GOT3 (cell line): ENCODE measurements at regions not wholly inside any gene's neighbourhood (a gene's known extent, or its start where the extent isn't known, plus 50 kb on each side); places are given as distances from the start of the nearest gene placed in this dataset.
A peak's percentile ranks its signal among the peaks of the same experiment; 100 is the strongest.

Experiments
- DNase-seq: peaks from one replicate; lab custom pipeline; 2025; ENCODE audit warnings: mixed read lengths; lab: John Stamatoyannopoulos, UW

DNA sequence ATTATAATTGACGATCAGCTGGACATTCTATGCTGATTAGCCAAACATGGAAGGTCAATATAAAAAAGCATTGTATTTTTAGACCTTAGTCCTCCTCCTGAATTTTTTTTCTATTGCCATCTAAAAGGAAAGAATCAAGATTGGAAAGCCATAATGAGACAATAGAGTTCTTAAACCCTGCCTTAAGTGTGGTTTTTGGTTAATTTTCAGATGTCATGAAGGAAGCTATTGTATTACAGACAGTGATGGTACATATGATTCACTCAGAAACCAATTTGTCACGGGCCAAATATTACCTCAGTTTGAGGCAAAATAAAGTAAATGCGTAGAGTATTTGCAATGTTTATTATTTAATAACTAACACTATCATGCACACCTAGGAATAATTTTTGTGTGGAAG is 1164.0 kb upstream of the RAG2 start:
- no peak for DNase-seq

DNA sequence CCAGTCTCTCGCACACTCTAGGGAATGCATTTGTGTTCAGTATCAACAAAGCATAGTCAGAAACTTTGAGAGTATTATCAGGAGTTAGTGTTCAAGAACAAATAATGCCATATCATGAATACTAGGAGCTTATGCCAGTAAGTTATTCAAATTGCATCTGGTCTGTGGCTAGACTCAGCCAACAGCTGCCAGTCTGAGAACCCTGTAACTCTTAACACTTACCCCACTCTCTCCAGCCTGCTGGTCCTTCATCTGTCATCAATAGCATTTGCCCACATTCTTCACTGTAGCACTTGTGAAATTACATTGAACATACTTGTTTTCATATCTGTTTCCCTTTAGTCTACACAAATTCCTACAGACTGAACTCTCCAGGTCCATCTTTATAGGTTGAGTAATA is 1157.5 kb upstream of the RAG2 start:
- DNase-seq = no peak

DNA sequence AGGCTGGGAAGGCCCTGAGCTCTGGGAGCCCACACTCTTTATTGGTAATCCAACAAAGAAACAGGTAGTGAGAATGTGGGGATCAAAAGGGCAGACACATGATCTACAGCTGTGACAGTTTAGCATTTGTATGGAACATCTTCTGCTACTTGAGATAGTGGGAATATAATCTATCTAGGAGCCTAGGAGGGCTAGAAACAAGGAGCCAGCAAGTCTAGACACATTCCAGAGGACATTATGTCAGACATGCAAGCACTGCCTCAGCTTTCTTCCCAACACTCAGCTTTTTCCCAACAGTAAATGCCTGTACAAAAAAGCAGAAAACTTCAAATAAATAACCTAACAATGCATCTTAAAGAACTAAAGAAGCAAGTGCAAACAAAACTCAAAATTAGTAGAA is 1150.6 kb upstream of the RAG2 start:
- DNase-seq = no peak

DNA sequence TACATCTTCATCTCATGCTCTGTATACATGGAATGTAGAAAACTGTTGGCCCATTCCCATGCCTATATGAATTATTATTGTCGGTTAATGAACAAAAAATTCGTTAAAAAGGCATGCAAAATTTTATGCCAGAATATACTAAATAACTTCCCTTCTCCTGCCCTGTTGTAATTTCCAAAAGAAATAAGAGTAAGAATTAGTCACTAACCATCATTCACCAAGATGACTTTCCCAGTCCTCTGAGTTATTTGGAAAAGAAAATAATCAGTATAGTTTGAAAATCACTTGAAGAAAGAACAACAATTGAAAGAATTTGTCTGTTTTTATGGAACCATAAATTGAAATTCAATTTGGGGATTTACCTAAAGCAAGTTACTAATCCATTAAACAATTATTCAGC is 1149.1 kb upstream of the RAG2 start:
- no peak for DNase-seq

DNA sequence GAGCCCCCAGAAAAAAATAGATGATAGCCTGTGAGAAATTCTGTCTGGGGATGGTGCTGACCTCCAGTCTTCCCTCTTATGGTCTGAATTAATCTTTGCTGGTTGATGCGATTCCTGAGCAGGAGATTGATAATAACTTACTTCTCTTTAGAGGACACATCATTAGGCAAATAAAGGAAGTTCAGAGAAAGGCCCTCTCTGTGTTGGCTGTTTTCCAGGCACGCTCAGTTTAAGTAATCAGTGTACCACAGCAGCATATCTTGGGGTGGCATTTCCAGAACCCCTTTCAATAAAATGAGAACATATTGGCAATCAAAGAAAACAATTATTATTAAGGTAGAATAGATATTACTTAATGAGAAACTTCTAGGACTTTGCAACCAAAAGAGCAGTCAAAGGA is 1129.3 kb upstream of the RAG2 start:
- DNase-seq = no peak

DNA sequence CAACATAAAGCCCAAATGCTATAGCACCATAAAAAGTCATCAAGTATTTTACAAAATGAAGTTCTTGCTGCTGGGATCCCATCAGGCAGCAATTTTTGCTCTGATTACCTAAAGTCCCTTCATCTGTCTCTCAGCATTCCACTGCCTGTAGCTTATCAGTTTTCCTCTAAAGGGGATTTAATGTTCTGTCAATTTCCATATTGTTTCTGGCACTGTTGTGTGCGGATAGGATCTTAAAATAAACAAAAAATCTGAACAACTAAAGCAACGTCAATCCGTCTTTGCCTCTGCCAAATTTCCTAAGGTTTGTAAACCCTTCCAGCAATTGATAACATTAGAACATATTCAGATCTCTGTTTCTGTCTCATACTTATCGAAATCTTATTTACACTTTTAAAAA is 1126.3 kb upstream of the RAG2 start:
- no peak for DNase-seq

DNA sequence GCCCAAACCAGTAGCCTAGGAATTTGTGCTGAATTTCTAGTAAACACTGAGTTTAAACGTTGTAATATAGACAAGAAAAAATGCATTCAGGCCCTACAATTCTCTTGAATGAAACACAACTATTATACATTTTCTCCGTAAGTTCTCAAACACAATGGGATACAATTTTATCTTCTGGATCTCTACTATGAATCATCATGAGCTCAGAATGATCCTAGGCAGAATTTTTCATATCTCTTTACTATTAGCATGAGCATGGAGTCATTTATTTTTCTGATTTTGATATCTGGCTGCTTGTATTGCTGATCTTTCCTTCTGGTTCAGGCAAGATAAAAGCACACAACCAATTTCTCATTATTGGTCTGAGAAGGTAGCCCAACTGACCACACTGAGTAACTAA is 1123.4 kb upstream of the RAG2 start:
- DNase-seq = no peak

DNA sequence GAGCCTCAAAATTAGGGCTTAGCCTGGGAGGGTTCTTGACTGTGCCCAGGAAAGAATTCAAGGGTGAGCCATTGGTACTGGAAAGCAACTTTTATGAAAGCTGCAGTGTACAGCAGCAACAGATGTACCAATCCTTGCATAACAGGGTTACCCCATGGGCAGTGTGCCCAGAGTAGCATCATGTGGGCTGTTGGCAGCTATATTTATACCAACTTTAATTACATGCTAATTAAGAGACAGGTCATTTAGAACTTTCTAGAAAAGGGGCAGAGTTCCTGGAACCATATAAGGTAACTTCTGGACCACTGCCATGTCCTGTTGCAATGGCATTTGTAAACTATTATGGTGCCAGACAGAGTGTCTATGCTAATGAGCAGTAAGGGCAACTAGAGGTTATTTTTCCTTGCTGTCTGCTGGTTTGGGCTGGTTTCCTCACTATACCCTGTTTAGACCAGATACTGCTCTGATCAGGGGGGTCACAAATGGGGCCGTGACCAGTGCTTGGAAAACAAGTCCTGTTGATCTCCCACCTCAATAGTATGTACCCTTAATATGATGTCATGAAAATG is 1120.5 kb upstream of the RAG2 start:
- no peak for DNase-seq

DNA sequence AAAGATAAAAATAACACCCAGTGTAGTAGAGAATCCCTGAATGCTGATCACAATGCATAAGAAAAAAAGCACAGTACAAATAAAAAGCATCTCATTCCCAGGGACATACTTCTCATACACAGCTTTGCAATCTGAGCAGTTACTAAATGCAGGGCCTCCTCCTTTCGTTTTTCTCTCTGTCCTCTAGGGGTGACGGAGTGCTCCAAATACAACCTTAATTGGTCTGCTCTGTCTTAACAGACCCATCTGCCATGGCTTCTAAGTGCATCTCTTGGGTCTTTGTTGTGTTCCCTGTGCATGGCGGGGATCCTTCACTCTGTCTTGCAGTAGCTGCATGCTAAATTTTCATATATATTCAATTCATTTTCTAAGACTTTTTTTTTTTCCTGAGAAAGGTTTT is 1114.2 kb upstream of the RAG2 start:
- DNase-seq = no peak

DNA sequence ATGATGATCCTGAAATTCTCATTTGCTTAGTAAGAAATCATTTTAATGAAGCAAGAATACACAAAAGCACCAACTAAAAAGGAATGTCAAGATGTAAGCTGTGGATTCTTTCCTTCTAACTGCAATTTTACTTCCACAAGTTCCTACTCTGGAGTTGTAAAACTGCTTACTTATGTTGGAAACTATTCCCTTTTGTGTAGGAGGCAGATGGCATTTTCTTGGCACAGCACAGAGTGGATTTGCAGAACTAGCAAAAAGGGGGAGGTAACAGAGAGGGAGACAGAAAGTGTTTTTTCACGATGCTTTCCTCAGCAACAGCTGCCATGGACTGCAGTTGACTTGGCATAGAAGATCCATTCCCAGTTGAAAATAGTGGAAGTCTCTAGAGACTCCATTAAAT is 1112.0 kb upstream of the RAG2 start:
- DNase-seq = peak; percentile 1

DNA sequence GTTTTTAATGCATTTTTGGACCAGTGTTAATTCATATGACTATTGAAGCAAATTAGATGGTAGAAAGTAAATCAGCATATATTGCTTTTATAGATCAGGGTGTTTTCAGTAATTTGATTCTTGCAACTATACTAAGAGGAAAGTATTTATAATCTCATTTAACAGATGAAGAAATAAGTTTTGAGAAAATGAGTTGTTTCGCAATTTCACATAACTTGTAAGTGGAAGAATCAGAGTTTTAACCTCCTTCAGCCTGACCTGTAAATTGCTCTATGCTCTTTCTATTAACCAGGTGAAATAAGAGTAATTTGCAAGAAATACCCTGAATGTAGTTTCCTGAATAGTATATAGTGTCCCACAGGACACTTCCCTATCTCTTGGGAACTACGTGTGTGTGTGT is 1106.8 kb upstream of the RAG2 start:
- DNase-seq = no peak

DNA sequence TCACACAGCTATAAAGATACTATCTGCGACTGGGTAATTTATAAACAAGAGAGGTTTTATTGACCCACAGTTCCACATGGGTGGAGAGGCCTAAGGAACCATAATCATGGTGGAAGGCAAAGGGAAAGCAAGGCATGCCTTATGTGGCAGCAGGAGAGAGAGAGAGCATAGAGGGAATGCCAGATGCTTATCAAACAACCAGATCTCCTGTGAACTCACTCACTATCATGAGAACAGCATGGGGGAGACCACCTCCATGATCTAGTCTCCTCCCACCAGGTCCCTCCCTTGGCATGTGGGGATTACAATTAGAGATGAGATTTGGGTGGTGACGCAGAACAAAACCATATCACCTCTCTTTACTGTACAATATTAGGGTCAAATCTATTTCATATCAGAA is 1101.6 kb upstream of the RAG2 start:
- no peak for DNase-seq

DNA sequence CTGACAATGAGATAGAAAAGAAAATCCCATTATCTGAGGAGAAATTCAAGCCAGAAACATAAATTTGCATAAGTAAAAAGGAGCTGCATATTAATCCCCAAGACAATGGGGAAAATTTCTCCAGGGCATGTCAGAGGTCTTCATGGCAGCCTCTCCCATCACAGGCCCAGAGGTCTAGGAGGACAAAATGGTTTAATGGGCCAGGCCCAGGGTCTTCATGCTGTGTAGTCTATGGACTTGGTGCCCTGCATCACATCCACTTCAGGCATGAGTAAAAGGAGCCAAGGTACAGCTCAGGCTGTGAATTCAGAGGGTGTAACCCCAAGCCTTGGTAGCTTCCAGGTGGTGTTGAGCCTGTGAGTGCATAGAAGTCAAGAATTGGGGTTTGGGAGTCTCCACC is 1097.2 kb upstream of the RAG2 start:
- no peak for DNase-seq

DNA sequence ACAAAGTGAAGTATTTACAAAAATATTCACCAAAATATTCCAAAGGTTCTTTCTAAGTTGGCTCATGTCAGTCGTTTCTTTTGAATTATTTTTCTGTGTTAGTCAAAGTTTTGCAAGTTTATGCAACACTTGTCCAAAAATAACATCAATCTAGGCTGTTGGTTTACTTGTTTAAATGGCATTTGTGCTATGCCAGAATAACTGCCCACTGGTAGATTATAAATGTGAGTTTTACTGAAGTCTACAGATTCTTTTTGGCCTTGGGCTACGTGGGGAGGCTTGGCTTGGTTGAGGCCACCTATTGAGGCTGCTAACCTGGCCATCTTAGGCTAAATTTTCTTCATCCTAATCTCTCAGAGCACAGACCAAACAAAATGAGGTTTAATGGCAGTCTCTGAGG is 1091.9 kb upstream of the RAG2 start:
- DNase-seq = no peak

DNA sequence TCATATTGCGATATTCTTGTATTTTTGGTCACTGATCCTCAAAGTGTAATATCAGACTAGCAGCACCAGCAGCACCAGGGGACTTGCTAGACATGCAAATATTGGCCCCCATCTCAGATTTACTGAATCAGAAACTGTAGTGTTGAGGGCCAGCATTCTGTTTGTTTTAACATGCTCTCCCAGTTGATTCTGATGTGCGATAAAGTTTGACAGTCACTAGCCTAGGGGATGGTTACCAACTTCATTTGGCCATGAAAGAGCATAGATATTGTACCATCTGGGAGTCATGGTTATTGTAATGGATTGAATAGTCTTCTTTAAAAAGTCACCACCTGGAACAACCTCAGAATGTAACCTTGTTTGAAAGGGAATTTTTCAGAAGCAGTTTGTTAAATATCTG is 1090.4 kb upstream of the RAG2 start:
- no peak for DNase-seq

DNA sequence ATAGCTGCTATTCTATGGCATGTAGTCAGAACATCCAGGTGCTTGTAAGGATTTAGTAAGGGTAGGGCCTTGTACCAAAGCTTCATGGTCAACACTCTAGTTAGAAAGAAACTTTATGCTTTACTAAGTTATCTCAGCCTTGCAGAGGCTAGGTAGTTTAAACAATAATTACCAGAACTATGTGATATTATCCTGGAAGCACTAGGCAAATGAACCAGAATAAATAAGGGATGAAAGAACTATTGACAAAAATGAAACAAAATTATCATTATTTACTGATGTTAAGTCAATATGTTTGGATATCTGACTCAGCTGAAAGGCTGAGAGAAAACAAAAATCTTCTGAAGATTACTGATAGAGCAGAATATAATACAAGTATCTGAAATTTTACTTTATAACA is 1089.1 kb upstream of the RAG2 start:
- DNase-seq = no peak

DNA sequence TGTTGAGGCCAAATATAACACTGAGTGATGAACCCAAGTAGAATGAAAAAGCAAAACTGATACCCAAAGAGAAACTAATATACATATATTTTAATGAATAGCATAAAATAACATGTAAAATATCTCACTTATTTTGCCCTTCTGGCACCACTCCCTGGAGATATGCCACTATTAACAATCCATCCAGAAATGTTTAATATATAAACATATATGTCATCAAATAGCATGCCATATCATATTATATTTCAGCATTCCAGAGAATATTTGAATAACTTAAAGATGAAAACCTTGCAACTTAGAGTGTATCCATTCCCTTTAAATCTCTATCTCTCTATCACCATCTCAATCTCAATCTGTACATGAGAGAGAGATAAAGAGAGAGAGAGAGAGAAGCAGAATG is 1073.3 kb upstream of the RAG2 start:
- DNase-seq = no peak

DNA sequence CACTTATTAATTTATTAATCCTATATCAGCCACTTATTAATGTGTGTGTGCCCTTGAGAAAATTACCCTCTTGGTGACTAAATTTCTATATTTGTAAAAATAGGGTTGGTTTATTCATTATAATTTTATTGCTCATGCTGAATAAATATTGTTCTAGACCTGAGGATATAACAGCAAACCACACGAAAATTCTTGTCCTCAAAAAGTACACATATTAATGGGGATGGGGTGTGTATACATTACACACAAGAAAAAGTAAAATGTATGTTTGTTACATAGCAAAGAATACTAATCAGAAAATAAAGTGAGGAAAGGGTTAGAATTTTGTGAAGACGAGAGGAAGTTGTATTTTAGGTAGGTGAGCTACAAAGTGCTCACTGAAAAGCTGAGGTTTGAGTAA is 1068.9 kb upstream of the RAG2 start:
- DNase-seq = no peak

DNA sequence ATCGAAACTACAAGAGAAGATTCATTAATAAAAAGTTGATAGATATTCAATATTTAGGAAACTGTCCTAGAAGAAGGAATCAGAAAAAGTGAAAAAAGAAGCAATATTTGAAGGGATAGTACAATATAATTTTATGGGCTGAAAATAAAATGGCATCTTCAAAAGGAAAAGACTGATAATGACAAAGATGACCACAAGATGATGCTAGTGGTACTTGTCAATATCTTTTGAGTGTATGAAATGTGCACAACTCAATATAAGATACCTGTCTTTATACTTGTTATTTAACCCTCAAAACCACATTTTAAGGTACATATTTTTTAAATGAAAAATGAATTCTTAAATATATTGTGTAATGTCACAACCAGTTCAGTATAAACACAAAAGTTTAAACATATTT is 1059.6 kb upstream of the RAG2 start:
- DNase-seq = no peak

DNA sequence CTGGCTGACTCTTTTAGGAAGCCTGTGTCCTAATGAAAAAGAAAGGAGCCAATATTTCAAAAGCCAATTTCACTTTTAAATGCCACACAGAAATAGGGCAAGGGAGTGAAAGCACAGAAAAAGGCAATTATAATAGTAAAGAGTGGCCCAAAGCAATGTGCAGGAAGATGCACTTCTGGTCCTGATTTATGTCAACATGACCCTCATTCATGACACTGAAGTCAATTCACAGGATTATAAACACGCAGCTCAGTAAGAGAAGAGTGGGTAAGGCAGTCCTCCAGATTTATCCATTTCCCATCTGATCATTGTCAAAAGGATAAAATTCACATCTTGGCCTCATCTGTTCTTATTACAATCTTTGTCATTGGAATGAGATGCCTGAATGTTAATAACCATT is 1049.7 kb upstream of the RAG2 start:
- DNase-seq = no peak

DNA sequence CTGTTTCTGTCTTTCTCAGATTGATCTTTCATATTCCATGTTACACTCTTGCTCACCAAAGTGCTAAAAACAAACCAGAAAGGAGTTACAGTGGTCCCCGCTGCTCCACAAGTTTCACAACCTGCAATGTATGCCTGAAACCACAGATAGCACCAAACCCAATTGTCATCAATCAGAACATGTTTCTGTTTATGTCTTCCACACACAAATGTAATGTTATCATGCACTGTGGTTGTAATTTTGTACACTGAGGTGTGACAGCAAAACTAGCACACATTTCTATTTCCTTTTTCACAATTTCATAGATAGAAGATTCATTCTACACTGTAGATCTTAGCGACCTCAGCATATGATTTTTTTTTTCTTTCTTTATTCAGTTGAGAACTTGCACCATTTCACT is 1045.9 kb upstream of the RAG2 start:
- no peak for DNase-seq

DNA sequence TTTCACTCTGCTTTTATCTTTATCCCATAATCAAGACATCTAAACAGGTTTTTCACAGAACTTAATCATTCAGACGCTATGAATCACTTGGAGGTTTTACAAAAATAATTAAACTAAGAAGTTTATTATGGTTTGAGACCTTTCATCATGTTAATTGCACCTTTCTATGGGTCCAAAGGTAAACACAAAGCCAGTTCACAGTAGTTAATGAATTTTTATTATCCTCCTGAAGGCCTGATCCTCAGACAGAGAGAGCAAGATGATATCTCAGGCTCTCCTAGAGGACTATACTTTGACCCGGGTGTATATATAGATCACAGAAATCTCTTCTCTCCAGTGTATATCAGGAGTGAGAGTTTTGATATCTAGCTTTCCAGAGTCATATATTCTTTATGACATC is 1044.3 kb upstream of the RAG2 start:
- no peak for DNase-seq

DNA sequence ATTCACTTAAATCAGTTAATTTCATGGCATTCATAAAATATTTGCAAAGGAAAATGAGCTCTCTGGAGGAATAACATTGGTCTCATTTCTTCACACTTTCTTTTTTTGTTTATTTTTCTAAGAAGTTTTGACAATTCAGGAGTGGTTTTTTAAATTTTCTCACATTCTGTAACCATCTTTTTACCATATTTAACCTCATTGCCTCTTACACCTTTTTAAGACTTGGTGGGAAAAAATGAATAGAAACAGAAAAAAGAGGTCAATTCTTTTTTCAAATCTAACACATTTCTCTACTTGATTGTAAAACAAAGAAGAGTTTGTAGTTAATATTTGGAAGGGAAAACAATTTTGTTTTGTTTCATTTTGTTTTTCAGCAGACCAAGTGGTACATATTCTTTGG is 1034.7 kb upstream of the RAG2 start:
- DNase-seq = no peak

DNA sequence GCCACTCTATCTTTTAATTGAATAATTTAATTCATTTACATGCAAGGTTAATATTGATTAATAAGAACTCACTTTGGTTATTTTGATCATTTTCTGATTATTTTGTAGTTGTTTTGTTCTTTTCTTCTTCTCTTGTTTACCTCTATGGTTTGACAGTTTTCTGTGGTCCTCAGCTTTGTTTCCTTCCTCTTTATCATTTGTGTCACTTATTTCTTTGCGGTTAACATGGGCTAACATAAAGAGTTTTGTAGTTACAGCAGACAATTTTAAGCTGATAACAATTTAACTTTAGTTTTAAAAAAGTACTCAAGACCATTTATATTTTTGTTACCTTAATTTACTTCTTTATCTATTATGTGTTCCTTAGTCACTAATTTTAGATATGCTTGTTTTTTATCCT is 1032.8 kb upstream of the RAG2 start:
- DNase-seq = no peak

DNA sequence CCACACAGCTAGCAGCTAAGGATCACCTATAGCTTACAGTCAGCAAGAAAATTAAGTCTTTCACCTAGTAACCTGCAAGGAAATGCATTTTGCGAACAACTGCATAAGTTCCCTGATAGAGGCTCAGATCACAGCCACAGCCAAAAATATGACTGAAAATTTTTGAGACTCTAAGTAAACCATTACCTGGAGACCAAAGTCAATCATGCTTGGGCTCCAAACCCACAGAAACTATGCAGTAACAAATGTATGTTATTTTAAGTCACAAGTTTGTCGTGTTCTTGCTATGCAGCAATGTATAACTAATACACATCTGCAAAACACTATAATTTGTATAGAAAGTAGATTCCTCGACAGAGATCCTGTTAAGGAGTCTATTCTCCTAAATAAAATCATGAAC is 1025.7 kb upstream of the RAG2 start:
- no peak for DNase-seq
